OCI-LY3 (cell line): ENCODE measurements at regions not wholly inside any gene's neighbourhood (a gene's known extent, or its start where the extent isn't known, plus 50 kb on each side); places are given as distances from the start of the nearest gene placed in this dataset.

Experiments
- CTCF ChIP-seq: fragments of 200-600, 300-600 bp; sonication (generic); IDR thresholded peaks from 2 replicates; pipeline ENCODE4 v1.5.1; 2014; ENCODE audit warnings: antibody characterized with exemption, low read length, low read depth
- EZH2phosphoT487 ChIP-seq: fragments of 200-600 bp; shearing (Covaris generic); IDR thresholded peaks from 2 replicates; pipeline ENCODE4 v1.6.1; 2018; ENCODE audit warnings: antibody characterized with exemption, mixed run types, low read depth

- TF ChIP-seq CTCF (no peak), EZH2phosphoT487 (no peak)
Measured at GRCh38 chr4:108335081-108335480, 166.3 kb upstream of the LEF1 start.
